ENCODE measurements at regions not wholly inside any gene's neighbourhood (a gene's known extent, or its start where the extent isn't known, plus 50 kb on each side); places are given as distances from the start of the nearest gene placed in this dataset.
"Not testable (repeated sequence)": the region's sequence is repeated elsewhere in the genome, so short reads cannot be mapped to it uniquely, and the experiment has no call there.

DNA sequence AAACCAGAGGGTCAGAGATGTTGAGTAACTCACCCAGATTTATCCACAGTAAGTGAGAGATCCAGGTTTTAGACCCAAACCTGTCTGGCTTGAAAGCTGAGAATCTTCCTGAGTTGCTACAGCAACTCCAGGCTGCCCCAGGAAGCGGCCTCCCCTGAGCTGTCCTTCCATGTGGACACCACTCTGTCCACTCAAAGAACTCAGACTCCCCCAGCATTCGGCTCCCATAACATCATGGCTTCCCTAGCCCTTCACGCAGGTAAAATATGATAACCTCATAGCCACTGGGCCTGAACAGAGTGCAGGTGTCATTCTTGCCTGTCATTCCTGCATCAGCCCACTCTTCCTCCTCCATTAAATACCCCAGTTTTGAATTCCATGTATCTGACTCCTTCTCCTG is 657.8 kb downstream of the TBC1D22A start:
- DNase-seq: no peak

DNA sequence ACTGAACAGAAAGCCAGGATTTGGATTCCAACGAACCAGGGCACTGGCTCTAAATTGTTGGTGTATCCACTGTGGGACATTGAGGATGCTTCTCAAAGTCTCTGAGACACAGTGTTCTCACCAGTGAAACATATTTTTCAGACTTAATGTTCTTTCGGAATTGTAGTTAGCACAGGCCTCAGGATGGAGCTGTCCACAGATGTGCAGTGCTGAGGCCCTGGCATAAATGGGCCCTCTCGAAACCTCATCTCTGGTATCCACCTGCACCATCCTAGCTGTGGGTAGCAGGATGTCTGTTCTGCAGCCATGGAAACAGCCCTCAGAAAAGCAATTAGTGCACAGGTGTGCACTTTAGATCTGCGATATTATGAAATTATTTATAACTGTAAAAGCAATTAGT is 656.8 kb downstream of the TBC1D22A start:
- no peak for DNase-seq

DNA sequence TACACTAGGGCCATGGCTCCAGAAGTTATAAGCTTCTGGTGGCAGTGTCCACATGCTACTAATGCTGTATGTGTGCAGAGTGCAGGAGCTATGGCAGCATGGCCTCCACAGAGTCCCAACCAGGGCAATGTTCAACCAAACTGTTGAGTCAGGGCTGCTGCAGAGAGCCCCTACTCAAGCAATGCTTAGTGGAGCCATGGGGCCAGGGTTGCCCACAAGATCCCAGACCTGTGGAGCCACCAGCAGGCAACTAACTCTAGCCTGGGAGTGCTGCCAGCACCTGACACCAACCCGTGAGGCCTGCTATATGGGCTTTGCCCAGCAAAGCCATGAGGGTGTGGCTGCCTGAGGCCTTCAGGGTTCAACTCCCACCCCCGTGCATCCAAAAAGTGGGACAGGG is 655.2 kb downstream of the TBC1D22A start:
- DNase-seq: no peak

DNA sequence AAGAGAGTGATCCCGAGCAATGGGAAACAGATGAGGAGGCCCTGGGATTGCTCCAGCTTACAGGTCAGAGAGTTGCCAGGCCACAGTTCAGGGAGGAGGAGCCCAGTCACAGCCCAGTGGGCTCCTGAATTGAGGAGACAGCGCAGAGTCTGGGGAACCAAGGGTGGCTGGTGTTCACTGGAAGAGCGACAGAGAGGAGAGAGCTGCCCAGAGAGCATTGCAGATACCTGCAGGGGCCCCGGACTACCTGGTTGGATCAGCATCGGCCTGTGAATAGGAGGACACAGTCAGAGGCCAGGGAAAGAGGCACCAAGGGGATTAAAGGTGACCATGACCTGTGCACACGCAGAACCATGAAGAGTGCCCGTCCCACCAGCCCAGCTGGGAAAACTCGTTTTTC is 648.6 kb downstream of the TBC1D22A start:
- DNase-seq: no peak

DNA sequence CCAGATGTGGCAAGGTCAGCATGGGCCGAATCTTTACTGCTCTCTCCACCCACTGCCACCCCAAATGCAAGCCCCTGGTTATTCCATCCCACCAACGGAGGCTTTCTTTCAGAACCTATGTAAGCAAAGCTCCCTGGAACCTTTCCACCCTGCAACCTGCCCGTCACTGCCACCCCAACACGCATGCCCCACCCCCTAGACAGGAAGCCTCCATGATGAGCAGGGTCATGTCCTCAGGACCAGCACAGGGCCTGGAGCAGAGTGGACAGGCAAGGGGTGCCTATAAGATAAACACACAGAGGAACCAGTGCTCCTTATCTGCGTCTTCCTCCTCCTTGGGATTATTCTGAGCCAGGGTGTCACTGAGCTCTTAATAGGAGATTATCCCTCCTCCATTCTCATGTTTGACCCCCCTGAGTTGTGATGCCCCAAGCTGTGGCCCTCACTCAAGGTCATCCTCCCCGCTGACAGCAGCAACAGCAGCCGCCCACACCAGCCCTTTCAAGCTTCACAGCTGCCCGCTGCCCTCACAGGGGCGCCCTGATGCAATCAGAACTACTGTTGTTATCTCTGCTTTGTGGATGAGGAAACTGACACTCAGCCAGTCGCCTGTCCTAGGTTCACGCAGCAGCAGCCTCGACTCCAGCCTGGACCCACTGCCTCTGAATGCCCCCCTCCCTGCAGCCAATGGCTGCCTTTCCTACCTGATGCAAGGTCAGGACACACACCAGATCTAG is 647.3 kb downstream of the TBC1D22A start:
- no peak for DNase-seq

DNA sequence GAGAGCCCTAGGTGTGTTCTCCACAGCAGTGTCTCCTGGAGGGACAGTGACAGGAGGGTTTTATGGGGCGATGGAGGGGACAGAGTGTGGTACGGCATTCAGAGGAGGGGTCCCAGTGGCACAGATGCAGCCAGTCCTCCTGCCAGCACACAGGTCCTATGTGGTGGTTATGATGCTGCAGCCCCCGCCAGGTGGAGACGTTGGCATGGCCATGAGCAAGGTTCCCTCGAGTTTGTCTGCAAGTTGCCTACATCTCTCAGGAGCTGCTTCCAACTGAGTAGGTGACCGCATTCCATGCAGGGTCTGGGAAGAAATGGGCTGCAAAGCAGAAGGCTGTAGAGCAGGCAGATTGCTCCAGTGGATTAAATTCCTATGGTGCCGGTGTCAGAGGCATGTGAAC is 646.0 kb downstream of the TBC1D22A start:
- DNase-seq: no peak

DNA sequence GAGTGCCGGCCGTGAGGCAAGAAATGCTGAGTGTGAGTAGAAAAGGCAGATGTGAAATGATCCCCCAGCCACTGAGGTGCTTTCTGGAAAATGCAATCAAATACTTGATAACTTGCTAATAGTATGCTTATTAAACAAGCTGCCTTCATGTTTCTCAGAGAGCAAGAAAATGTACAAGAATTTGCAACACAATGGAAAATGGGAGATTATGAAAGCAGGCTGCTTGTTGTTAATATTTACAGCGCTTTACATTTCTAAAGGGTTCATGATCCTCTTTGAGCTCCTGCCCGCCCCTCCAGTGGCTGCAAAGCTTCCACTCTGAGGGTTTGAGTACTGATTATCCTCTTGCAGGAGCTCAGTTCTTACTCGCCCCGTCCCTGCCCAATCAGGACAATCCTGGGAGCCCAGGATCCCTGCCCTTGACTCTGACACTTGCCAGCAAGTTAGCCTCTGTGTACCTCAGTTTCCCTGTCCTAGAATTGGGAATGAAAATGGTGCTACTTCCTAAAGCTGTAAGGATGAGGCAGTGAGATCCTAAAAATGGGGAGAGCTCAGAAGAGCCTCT is 645.1 kb downstream of the TBC1D22A start:
- no peak for DNase-seq

- DNase-seq: no peak
These were observed 644.4 kb downstream of the TBC1D22A start for GRCh38 chr22:47406896-47407295.

DNA sequence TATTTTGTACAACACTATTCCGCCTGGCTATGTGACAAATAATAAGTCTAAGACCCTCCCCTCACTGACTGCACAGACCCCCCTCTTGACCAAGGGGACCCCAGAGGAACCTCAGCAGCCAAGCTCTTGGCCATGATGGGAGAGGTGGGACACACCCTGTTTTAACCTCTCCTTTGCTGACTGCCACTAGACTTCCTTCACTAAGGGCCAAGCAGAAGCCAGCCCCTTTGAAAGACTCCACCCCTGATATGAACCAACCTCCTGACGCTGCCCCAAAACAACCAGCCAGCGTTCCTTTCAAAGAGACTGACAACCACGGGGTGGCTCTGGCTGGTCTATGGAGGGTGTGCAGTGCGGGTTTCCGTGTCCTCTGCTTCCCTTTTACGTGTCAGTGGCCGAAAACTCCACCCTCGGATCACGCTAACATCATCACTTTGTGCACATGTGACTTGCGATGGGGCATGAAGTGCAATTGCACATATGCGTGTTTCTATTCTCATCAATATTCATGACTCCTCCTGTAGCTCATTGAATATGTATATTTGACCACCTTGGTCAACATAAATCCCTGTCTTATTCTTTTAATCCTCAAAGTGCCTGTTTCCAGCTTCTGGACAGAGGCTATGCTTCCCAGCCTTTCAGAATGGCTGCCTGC is 643.9 kb downstream of the TBC1D22A start:
- no peak for DNase-seq

DNA sequence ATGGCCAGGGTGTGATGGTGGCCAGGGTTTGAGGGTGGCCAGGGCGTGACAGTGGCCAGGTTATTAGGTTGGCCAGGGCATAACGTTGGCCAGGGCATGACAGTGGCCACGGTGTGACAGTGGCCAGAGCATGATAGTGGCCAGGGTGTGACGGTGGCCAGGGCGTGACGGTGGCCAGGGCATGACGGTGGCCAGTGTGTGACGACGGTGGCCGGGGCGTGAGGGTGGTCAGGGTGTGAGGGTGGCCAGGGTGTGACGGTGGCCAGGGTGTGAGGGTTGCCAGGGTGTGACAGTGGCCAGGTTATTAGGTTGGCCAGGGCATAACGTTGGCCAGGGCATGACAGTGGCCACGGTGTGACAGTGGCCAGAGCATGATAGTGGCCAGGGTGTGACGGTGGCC is 642.8 kb downstream of the TBC1D22A start:
- not testable (repeated sequence) for DNase-seq

GRCh38 chr22:47402876-47403525 is 640.6 kb downstream of the TBC1D22A start:
- no peak for DNase-seq

GRCh38 chr22:47401976-47402770 is 639.7 kb downstream of the TBC1D22A start:
- DNase-seq: no peak

GRCh38 chr22:47401592-47401898 is 639.1 kb downstream of the TBC1D22A start:
- no peak for DNase-seq

DNA sequence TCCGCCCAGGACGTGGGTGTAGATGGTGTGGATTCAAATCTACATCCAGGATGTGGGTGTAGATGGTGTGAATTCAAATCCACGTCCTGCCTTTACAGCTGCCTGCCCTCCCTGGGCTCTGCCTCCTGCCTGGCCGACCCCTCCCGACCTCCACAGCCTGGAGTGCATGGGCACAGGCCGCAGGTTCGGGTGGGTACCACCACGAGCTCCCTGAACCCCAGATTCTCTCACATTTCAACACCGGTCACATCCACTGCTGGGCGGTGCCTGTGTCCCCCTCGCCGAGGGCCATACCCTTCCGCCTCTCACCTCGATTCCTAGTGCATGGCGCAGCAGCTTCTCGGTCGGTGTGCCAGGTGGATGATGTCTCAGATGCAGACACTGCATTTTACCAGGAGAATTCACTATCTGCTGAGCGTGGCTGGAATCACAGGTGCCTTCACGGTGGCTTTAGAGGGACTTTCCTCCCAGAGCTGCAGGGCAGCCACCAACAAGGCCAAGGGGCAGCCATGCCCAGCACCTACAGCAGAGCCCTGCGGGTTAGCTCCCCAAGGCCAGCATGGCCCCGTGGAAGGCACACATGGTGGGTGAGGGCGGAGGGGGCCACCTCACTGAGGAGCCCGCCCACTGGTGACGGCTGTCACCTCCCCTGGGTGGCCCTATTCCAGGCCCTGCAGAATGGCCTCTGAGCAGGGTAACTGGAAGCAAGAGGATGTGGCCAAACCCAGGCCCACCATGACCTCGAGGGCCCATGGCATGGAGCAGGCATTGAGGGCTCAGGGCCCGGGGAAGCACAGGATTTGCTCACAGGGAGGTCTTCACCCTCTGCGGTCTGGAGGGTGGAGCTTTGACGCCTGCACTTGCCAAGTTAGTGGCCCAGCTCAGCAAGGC is 638.5 kb downstream of the TBC1D22A start:
- no peak for DNase-seq

DNA sequence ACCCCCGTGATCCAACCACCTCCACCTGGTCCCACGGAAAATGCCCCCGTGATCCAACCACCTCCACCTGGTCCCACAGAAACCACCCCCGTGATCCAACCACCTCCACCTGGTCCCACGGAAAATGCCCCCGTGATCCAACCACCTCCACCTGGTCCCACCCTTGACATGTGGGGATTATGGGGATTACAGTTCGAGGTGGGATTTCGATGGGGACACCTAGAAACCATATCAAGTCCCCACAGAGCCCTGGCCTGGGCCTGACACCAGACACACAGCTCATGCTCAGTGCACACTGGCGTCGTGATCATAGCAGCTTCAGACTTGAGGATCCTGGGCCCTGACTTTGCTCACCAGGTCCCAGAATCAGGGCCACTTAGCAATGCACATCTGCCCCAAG is 637.7 kb downstream of the TBC1D22A start:
- DNase-seq: not testable (repeated sequence)

DNA sequence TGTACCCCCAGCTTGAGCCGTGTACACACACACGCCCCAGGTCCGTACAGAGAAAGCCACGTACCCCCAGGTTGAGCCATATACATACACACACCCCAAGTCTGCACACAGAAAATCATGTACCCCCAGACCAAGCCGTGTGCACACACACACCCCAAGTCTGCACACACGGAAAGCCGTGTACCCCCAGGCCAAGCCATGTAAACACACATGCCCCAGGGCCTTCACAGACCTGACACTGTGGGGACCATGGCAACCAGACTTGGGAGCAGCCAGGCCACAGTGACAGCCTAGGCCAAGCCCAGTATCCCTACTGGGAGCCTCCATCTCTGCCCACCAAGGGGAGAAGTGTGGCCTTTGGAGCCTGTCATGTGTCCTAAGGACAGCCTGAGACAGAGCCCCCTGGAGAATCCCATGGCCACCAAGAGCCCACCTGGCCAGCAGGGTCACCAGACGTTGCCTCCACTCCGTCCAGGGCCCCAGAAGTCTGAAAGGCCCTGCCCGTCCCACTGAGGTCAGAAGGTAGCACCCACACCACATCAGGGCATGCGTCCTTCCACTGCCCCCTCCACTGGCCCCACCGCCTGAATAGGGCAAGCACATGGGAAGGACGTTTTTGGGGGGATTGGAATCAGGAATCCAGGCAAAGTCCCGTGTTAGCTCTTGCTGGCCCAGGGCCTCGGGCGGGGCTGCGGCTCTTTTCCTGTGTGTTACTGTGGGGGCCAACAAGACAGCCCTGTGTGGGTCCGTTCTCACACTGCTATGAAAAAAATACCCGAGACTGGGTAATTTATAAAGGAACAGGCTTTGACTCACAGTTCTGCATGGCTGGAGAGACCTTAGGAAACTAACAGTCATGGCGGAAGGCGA is 636.7 kb downstream of the TBC1D22A start:
- DNase-seq: no peak

- no peak for DNase-seq
These were observed 636.0 kb downstream of the TBC1D22A start for GRCh38 chr22:47398491-47398890.

DNA sequence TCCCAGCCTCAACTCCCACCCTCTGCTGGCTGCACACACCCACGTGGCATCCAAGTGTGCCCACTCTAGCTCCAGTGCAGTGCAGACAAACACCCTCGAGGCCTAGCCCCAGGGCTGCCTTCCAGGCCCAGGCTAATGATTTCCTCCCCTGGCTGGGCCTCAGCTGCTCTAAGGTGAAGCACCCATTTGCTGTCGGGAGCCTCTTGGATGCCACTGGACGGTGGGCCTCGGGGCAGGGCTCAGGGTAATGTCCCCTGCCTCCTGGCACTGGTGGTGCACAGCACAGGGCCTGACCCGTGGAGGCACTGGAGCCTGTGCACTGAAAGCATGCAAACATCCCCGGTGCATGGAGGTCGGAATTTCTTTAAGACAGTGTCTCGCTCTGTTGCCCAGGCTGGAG is 635.2 kb downstream of the TBC1D22A start:
- no peak for DNase-seq

DNA sequence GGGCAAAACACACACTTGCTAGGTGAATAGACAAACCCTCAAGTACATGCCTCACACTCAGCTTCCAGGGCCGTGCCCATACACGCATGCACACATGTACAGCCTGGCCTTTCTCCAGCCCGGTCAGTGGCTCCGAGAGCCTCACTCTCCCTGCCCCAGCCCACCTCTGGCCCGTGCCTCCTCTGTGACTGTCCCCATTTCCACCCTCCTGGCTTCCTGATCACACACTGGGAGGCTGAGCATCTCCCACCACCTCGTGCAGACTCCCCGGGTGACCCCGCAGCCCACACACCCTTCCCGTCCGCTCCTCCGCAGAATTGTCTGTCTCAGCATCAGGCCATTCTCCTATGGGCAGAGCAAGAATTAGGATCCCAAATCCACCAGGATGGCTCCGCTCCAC is 634.1 kb downstream of the TBC1D22A start:
- no peak for DNase-seq

- no peak for DNase-seq
These were observed 633.7 kb downstream of the TBC1D22A start for GRCh38 chr22:47396105-47396504.

DNA sequence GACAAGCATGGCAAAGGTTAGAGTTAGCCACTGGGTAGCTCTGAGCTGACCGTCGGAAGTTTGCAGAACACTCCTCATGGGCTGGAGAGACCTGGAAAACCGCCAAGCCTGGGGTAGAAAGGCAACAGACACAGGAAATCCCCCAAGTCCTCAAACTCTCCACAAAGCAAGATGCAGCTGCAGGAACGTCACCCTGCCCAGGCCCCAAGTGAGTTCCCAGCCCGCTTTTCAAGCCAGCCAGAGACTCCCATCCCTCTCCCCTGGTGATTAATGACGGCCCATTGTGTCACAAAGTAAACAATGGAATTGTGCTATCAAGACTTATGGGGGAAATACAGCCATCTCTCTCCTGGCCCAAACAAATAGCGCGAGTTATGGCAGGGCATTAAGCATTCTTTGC is 633.0 kb downstream of the TBC1D22A start:
- no peak for DNase-seq

All from activated naive CD4-positive, alpha-beta T cell treated with anti-CD3 and anti-CD28 coated beads, Interleukin-2, amount 50 U/mL, for 16 hours (primary cell).